HEK293 (cell line): ENCODE measurements at regions not wholly inside any gene's neighbourhood (a gene's known extent, or its start where the extent isn't known, plus 50 kb on each side); places are given as distances from the start of the nearest gene placed in this dataset.

Source experiments
- CTCF ChIA-PET: fragments of 350-600 bp; formaldehyde crosslinking; extraction: SDS; loops from one replicate; lab custom pipeline; 2021; ENCODE audit warnings: antibody characterized with exemption; lab: Yijun Ruan, JAX
- POLR2A ChIA-PET: fragments of 300-600 bp; formaldehyde crosslinking; extraction: SDS; loops from one replicate; lab custom pipeline; 2020; ENCODE audit warnings: antibody characterized with exemption, inconsistent platforms; lab: Yijun Ruan, JAX
- H3K27ac ChIP-seq: fragments of 200-500 bp; sonication (Bioruptor generic); 2 replicates; pipeline ENCODE4 v1.5.1; 2014; ENCODE audit warnings: low read depth, low read length, control low read depth, inconsistent platforms; ENCODE audit errors: extremely low read depth
- H3K36me3 ChIP-seq, 2 experiments: fragments of 200-500 bp in 1 of 2; sonication (Bioruptor generic) in 1 of 2; 1 replicate in 1 of 2; 2 replicates in 1 of 2; pipeline ENCODE4 v1.5.1; 2014 to 2017; ENCODE audit warnings: inconsistent platforms in 2 of 2, low read length in 2 of 2; ENCODE audit not compliant: control insufficient read depth in 2 of 2, insufficient read depth in 1 of 2
- H3K4me1 ChIP-seq: fragments of 200-500 bp; sonication (Bioruptor generic); 2 replicates; pipeline ENCODE4 v1.5.1; 2014; ENCODE audit warnings: mild to moderate bottlenecking, low read length, inconsistent platforms; ENCODE audit not compliant: control insufficient read depth, insufficient read depth
- H3K4me3 ChIP-seq: 2 replicates; pipeline ENCODE4 v1.5.1; 2011; ENCODE audit warnings: low read depth, mild to moderate bottlenecking, control low read depth, low read length, moderate library complexity
- H3K9me3 ChIP-seq: fragments of 200-500 bp; sonication (Bioruptor generic); 2 replicates; pipeline ENCODE4 v1.5.1; 2014; ENCODE audit warnings: low read depth, low read length, inconsistent platforms; ENCODE audit not compliant: control insufficient read depth, insufficient read depth
- BCL11B ChIP-seq: fragments of 450-650 bp; formaldehyde crosslinking; IDR thresholded peaks from 2 replicates; pipeline ENCODE4 v1.5.1; 2016; ENCODE audit warnings: low read depth, missing biosample characterization, missing genetic modification characterization
- CTCF ChIP-seq: fragments of 450-650 bp; formaldehyde crosslinking; IDR thresholded peaks from 2 replicates; pipeline ENCODE4 v1.5.1; 2016; ENCODE audit warnings: missing biosample characterization, missing genetic modification characterization
- GFI1B ChIP-seq: fragments of 450-650 bp; formaldehyde crosslinking; IDR thresholded peaks from 2 replicates; pipeline ENCODE4 v1.5.1; 2016; ENCODE audit warnings: missing biosample characterization, missing genetic modification characterization
- SP2 ChIP-seq: fragments of 450-650 bp; formaldehyde crosslinking; IDR thresholded peaks from 2 replicates; pipeline ENCODE4 v1.5.1; 2016; ENCODE audit warnings: missing biosample characterization, missing genetic modification characterization
- ZBTB1 ChIP-seq: fragments of 450-650 bp; formaldehyde crosslinking; IDR thresholded peaks from 2 replicates; pipeline ENCODE4 v1.5.1; 2016; ENCODE audit warnings: missing biosample characterization, missing genetic modification characterization
- ZBTB6 ChIP-seq: fragments of 450-650 bp; formaldehyde crosslinking; IDR thresholded peaks from 2 replicates; pipeline ENCODE4 v1.5.1; 2017; ENCODE audit warnings: missing biosample characterization, missing genetic modification characterization
- ZIC2 ChIP-seq: fragments of 450-650 bp; formaldehyde crosslinking; IDR thresholded peaks from 2 replicates; pipeline ENCODE4 v1.5.1; 2016; ENCODE audit warnings: missing biosample characterization, missing genetic modification characterization
- ZNF121 ChIP-seq: fragments of 450-650 bp; formaldehyde crosslinking; IDR thresholded peaks from 2 replicates; pipeline ENCODE4 v1.5.1; 2016; ENCODE audit warnings: missing biosample characterization, missing genetic modification characterization
- ZNF132 ChIP-seq: fragments of 450-650 bp; formaldehyde crosslinking; IDR thresholded peaks from 2 replicates; pipeline ENCODE4 v1.5.1; 2017; ENCODE audit warnings: missing biosample characterization, missing genetic modification characterization, borderline replicate concordance
- ZNF133 ChIP-seq: fragments of 450-650 bp; formaldehyde crosslinking; IDR thresholded peaks from 2 replicates; pipeline ENCODE4 v1.5.1; 2016; ENCODE audit warnings: missing biosample characterization, missing genetic modification characterization
- ZNF140 ChIP-seq: fragments of 450-650 bp; formaldehyde crosslinking; IDR thresholded peaks from 2 replicates; pipeline ENCODE4 v1.5.1; 2016; ENCODE audit warnings: missing biosample characterization, missing genetic modification characterization
- ZNF202 ChIP-seq: fragments of 450-650 bp; formaldehyde crosslinking; IDR thresholded peaks from 2 replicates; pipeline ENCODE4 v1.5.1; 2016; ENCODE audit warnings: missing biosample characterization, missing genetic modification characterization, borderline replicate concordance
- ZNF24 ChIP-seq: fragments of 450-650 bp; formaldehyde crosslinking; IDR thresholded peaks from 2 replicates; pipeline ENCODE4 v1.5.1; 2016; ENCODE audit warnings: missing biosample characterization, missing genetic modification characterization
- ZNF362 ChIP-seq: fragments of 450-650 bp; formaldehyde crosslinking; IDR thresholded peaks from 2 replicates; pipeline ENCODE4 v1.5.1; 2016; ENCODE audit warnings: missing biosample characterization, missing genetic modification characterization
- ZNF394 ChIP-seq: fragments of 450-650 bp; formaldehyde crosslinking; IDR thresholded peaks from 2 replicates; pipeline ENCODE4 v1.5.1; 2016; ENCODE audit warnings: missing biosample characterization, missing genetic modification characterization, mild to moderate bottlenecking, moderate library complexity, borderline replicate concordance
- ZNF621 ChIP-seq: fragments of 450-650 bp; formaldehyde crosslinking; IDR thresholded peaks from 2 replicates; pipeline ENCODE4 v1.5.1; 2017; ENCODE audit warnings: missing biosample characterization, missing genetic modification characterization
- ZNF692 ChIP-seq: fragments of 450-650 bp; formaldehyde crosslinking; IDR thresholded peaks from 2 replicates; pipeline ENCODE4 v1.5.1; 2016; ENCODE audit warnings: missing biosample characterization, missing genetic modification characterization
- ZSCAN18 ChIP-seq: fragments of 450-650 bp; formaldehyde crosslinking; IDR thresholded peaks from 2 replicates; pipeline ENCODE4 v1.5.1; 2016; ENCODE audit warnings: missing biosample characterization, missing genetic modification characterization

GRCh38 chr9:86624630-86625029 is 270.4 kb upstream of the TUT7 start:
- CTCF ChIA-PET: interaction anchor here (0.6 to 3.0 kb wide), 3 partner anchors 10 to 516 kb away, joined by 3 to 20 read pairs (median 5); no protein-coding TSS in a partner anchor
- no peak overlapping the region for H3K27ac ChIP-seq
- H3K4me3 ChIP-seq: no peak overlapping the region
- POLR2A ChIA-PET: no interaction called here
- TF ChIP-seq ZNF202: no peak
- TF ChIP-seq ZNF621: no peak
- no peak for TF ChIP-seq ZNF362
- TF ChIP-seq ZNF24 (tag by site-specific recombination): no peak
- no peak for TF ChIP-seq SP2 (tag by site-specific recombination)
- TF ChIP-seq ZNF394 (tag by site-specific recombination): no peak
- no peak for TF ChIP-seq GFI1B
- no peak for TF ChIP-seq ZBTB1 (tag by site-specific recombination)
- no peak for TF ChIP-seq ZIC2 (tag by site-specific recombination)
- no peak for TF ChIP-seq ZNF133 (tag by site-specific recombination)
- TF ChIP-seq ZBTB6: no peak
- TF ChIP-seq ZNF132 (tag by site-specific recombination): no peak
- TF ChIP-seq BCL11B (tag by site-specific recombination): no peak
- no peak for TF ChIP-seq ZNF692 (tag by site-specific recombination)
- TF ChIP-seq ZNF140 (tag by site-specific recombination): no peak
- TF ChIP-seq ZSCAN18: no peak
- no peaks in the 10 kb centered on the region for H3K36me3 ChIP-seq
- no peaks in the 10 kb centered on the region for H3K4me1 ChIP-seq
- H3K9me3 ChIP-seq: no peaks in the 10 kb centered on the region

GRCh38 chr9:86614871-86615849 is 260.9 kb upstream of the TUT7 start:
- CTCF ChIA-PET: interaction anchor here (0.6 to 2.3 kb wide), 15 partner anchors 9 to 709 kb away, joined by 3 to 8 read pairs (median 4); no protein-coding TSS in a partner anchor
- H3K36me3 ChIP-seq: no peaks in the 10 kb centered on the region
- POLR2A ChIA-PET: no interaction called here
- H3K9me3 ChIP-seq: no peaks in the 10 kb centered on the region
- H3K4me3 ChIP-seq: no peak overlapping the region
- TF ChIP-seq ZNF121: no peak
- TF ChIP-seq CTCF (tag by site-specific recombination): peak; percentile 23; the same call in 1 of the 2 replicates
- H3K27ac ChIP-seq: no peak overlapping the region
- H3K4me1 ChIP-seq: no peaks in the 10 kb centered on the region; the same call in 1 of the 2 replicates
